ENCODE measurements at regions not wholly inside any gene's neighbourhood (a gene's known extent, or its start where the extent isn't known, plus 50 kb on each side); places are given as distances from the start of the nearest gene placed in this dataset.
A peak's percentile ranks its signal among the peaks of the same experiment; 100 is the strongest.

DNA sequence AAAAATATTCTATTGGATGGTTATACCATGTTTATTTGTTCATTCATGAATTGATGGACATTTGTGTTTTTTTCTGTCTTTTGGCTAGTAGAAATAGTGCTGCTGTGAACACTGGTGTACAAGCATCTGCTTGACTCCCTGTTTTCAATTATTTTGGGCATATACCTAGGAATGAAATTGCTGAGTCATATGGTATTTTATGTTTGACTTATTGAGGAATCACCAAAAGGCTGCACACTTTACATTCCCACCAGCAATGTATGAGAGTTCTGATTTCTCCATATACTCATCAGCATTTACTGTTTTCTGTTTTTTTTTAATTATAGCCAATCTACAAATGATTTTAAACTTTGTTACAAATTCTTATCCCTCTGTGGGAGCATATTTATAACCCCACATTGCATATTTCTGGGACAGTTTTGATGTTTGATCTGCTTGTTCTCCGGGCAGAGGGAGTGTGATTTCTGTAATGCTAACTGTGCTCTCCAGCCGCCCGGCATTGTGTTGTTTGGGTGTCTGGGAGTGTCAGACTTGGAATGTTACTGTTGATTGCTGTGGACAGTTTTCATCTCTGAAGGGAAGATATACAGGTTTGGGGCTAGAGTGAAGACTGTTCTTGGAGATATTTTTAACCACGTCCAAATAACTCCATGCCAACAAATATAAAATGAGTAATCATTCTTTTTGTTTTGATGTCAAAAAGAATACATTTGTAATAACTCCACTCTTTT, 60.5 kb upstream of the PGRMC2 start:
- TF ChIP-seq, protein P1, sequence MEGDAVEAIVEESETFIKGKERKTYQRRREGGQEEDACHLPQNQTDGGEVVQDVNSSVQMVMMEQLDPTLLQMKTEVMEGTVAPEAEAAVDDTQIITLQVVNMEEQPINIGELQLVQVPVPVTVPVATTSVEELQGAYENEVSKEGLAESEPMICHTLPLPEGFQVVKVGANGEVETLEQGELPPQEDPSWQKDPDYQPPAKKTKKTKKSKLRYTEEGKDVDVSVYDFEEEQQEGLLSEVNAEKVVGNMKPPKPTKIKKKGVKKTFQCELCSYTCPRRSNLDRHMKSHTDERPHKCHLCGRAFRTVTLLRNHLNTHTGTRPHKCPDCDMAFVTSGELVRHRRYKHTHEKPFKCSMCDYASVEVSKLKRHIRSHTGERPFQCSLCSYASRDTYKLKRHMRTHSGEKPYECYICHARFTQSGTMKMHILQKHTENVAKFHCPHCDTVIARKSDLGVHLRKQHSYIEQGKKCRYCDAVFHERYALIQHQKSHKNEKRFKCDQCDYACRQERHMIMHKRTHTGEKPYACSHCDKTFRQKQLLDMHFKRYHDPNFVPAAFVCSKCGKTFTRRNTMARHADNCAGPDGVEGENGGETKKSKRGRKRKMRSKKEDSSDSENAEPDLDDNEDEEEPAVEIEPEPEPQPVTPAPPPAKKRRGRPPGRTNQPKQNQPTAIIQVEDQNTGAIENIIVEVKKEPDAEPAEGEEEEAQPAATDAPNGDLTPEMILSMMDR (IDR thresholded peaks at IDR 0.05; ENCODE audit: insufficient read depth, low read depth, low read length): no peak
- H3K4me3 ChIP-seq (ENCODE audit: low read depth, low read length): no peak overlapping the region
- peak; percentile 71 for DNase-seq (ENCODE audit: low read depth)

DNA sequence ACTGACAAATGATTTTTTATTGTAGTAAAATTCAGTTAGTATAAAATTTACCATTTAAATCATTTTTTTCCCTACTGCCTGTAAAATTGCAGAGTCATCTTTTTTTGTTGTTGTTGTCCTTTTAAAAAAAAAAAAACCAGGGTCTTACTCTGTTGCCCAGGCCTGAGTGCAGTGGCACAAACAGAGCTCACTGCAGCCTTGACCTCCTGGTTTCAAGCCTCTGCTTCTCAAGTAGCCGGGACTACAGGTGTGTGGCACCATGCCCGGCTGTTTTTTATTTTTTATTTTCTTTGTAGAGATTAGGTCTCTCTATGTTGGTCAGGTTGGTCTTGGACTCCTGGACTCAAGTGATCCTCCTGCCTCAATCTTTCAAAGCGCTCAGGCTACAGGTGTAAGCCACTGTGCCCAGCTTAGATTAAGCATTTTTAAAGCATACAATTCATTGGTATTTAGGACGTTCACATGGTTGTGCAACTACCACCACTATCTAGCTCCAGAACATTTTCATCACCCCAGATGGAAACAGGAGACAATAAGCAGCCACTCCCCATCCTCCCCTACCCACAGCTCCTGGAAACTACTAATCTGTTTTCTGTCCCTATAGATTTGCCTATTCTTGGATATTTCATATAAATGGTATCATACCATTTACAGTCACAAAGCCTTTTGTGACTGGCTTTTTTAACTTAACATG, 59.7 kb upstream of the PGRMC2 start:
- peak; percentile 94 for DNase-seq (ENCODE audit: low read depth)
- no peak overlapping the region for H3K4me3 ChIP-seq (ENCODE audit: low read depth, low read length)
- TF ChIP-seq, protein P1 (IDR thresholded peaks at IDR 0.05; ENCODE audit: insufficient read depth, low read depth, low read length): no peak

DNA sequence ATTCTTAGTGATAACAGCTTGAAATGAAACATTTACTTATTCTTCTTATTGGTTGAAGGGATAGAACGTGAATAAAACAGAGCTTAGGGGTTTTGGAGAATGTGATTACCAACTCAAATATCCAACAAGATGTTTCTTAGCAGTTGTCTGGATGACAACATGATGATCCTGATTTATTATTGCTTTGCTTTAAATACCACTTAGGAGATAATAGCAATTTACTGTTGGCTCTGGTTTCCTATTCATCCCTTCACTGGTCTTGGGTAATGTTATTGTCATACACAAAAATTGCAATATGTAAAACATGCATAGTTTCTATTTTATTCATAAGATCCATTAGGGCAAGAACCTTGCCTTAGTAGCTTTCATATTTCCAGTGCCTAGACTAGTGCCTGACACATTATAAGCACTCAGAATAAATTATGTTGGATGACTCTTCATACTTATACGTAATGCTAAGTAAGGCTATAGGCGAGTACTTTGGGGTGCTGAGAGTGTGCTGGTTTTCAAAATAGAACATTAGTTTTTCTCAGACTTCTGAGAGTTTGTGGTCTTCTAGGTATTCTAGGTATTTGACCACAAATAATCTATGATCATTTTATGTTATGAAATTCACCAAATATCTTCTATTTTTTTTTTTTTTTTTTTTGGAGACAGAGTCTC, 58.6 kb upstream of the PGRMC2 start:
- TF ChIP-seq, protein P1 (IDR thresholded peaks at IDR 0.05; ENCODE audit: insufficient read depth, low read depth, low read length): no peak
- no peak overlapping the region for H3K4me3 ChIP-seq (ENCODE audit: low read depth, low read length)
- DNase-seq (ENCODE audit: low read depth): peak; percentile 73

DNA sequence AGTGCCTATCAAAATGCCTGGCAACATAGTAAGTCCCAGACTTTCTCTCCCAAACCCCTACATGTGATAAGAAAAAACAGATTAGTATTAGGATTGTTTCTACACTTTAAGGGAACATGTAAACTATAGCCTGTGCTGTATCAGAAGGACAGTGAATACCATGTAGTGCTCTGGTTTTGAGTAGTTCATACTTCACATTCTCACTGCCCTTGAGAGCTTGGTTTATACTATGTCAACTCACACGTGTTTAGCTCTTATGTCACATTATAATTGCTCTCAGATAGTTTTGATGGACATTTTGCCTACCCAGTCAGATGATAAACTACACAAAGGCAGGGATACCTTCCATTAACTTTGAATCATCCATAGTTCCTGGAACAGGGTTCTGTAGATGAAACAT, 58.0 kb upstream of the PGRMC2 start:
- DNase-seq (ENCODE audit: low read depth): no peak
- TF ChIP-seq, protein P1 (IDR thresholded peaks at IDR 0.05; ENCODE audit: insufficient read depth, low read depth, low read length): no peak

DNA sequence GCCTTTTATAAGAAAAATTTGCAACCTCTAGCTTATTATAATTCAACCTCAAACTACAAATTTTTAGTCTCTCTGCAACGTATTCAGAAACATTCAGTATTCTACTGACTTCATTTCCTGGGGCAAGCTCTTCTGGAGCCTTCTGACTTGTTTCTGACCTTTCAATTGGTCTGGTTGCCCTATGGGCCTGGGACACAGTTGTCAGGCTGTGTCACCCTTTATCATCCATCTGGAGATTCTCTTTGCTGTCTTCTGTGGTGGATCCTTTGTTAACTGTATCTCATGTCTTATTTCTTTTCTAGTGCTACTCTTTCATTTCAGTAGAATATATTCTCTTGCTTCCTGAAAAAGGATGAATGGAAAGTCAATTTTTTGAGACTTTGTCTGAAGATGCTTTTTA, 55.1 kb upstream of the PGRMC2 start:
- H3K4me3 ChIP-seq (ENCODE audit: low read depth, low read length): no peak overlapping the region
- TF ChIP-seq, protein P1 (IDR thresholded peaks at IDR 0.05; ENCODE audit: insufficient read depth, low read depth, low read length): no peak
- DNase-seq (ENCODE audit: low read depth): no peak

More for the DNA sequence above, 58.0 kb upstream of the PGRMC2 start:
- no peak overlapping the region for H3K4me3 ChIP-seq (ENCODE audit: low read depth, low read length)

DNA sequence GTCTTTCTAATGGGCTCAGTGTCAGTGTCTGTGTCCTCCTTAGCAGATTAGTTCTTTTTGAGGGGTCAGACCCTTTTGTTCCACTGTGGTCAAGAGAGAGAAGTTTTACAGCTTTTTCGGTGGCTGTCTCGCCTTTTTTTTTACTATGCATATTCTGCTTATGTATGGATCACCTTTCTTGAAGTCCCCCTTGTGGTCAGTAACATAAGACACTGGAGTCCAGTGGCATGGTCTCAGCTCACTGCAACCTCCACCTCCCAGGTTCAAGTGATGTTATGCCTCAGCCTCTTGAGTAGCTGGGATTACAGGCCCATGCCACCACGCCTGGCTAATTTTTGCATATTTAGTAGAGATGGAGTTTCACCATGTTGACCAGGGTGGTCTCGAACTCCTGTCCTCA, 54.0 kb upstream of the PGRMC2 start:
- no peak for DNase-seq (ENCODE audit: low read depth)
- TF ChIP-seq, protein P1 (IDR thresholded peaks at IDR 0.05; ENCODE audit: insufficient read depth, low read depth, low read length): peak; percentile 11
- H3K4me3 ChIP-seq (ENCODE audit: low read depth, low read length): no peak overlapping the region
